Prostate gland (tissue), 2 donors: ENCODE measurements at regions not wholly inside any gene's neighbourhood (a gene's known extent, or its start where the extent isn't known, plus 50 kb on each side); places are given as distances from the start of the nearest gene placed in this dataset.

Experiments
- DNase-seq: peaks from one replicate; pipeline ENCODE4 v3.0.0-alpha.2; 2019; ENCODE audit warnings: low spot score
- H3K27ac ChIP-seq, 2 donors: fragments of 200-600 bp; sonication (generic); 2 replicates each; pipeline ENCODE4 v1.5.1; 2017 to 2019
- H3K27me3 ChIP-seq: fragments of 200-600 bp; sonication (generic); replicated peaks from 2 replicates; pipeline ENCODE4 v1.5.1; 2019; ENCODE audit not compliant: insufficient read depth
- H3K36me3 ChIP-seq, 2 donors: fragments of 200-600 bp; sonication (generic); 1 replicate in 1 of 2; 2 replicates in 1 of 2; pipeline versions ENCODE4 v1.5.1 to v1.8.1; 2017 to 2019
- H3K4me1 ChIP-seq: fragments of 200-600 bp; sonication (generic); replicated peaks from 2 replicates; pipeline ENCODE4 v1.5.1; 2019
- H3K4me3 ChIP-seq, 2 donors: fragments of 200-600 bp; sonication (generic); 2 replicates each; pipeline ENCODE4 v1.5.1; 2017 to 2019
- H3K9me3 ChIP-seq: fragments of 200-600 bp; sonication (generic); 2 replicates; pipeline ENCODE4 v1.5.1; 2017
- POLR2A ChIP-seq: fragments of 450-650 bp; IDR thresholded peaks from one replicate; pipeline ENCODE4 v1.6.1; 2016; ENCODE audit warnings: antibody characterized with exemption, mild to moderate bottlenecking
- POLR2AphosphoS5 ChIP-seq: sonication (generic); formaldehyde crosslinking; IDR thresholded peaks from one replicate; pipeline ENCODE4 v1.6.1; 2017; ENCODE audit warnings: antibody characterized with exemption
- WGBS: methylation state at CpG from one replicate; pipeline ENCODE4 v1.1.5; 2018; 5-methylcytosine and 5-hydroxymethylcytosine counted together
- intact Hi-C: fragments of 100-400 bp; cut with DNase I; formaldehyde crosslinking; loops from one replicate; pipeline ENCODE4 v1.14.2; 2022
- TF ChIP-seq, protein P1 (sequence below), 4 experiments: fragments of 200-600 bp in 2 of 4; fragments of 450-650 bp in 2 of 4; sonication (generic) in 2 of 4; IDR thresholded peaks; 1 replicate in 3 of 4; 2 replicates in 1 of 4; pipeline ENCODE4 v1.5.1; 2016 to 2019; ENCODE audit warnings: antibody characterized with exemption in 4 of 4, mild to moderate bottlenecking in 2 of 4, moderate library complexity in 2 of 4

DNA sequence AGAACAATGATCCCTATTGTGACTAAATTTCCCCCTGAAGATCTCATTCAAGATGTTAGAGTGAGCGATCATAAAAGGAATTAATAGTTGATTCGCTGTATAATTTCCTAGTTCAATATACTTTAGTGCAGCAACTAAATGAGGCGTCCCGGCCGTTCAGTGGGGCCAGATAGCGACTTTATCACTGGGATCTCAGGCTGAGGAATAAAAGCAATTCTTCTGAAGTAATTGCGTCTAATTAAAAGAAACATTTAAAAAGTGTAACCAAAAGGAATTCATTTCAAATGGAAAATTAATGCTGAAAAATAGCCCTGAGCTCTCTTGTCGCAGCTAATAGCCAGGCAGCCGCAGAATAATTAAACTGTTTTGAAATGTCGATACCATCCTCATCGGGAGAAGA lies 82.2 kb upstream of the TOP1 start:
- H3K4me1 ChIP-seq: no peaks in the 10 kb centered on the region
- TF ChIP-seq POLR2AphosphoS5 (no peak), POLR2A (no peak)
- TF ChIP-seq, protein P1, sequence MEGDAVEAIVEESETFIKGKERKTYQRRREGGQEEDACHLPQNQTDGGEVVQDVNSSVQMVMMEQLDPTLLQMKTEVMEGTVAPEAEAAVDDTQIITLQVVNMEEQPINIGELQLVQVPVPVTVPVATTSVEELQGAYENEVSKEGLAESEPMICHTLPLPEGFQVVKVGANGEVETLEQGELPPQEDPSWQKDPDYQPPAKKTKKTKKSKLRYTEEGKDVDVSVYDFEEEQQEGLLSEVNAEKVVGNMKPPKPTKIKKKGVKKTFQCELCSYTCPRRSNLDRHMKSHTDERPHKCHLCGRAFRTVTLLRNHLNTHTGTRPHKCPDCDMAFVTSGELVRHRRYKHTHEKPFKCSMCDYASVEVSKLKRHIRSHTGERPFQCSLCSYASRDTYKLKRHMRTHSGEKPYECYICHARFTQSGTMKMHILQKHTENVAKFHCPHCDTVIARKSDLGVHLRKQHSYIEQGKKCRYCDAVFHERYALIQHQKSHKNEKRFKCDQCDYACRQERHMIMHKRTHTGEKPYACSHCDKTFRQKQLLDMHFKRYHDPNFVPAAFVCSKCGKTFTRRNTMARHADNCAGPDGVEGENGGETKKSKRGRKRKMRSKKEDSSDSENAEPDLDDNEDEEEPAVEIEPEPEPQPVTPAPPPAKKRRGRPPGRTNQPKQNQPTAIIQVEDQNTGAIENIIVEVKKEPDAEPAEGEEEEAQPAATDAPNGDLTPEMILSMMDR (IDR thresholded peaks at IDR 0.05): no peak
- no peaks in the 10 kb centered on the region for H3K36me3 ChIP-seq
- H3K27me3 ChIP-seq: no peaks in the 10 kb centered on the region
- H3K27ac ChIP-seq: no peak overlapping the region
- intact Hi-C loops: no loop called here
- H3K4me3 ChIP-seq: no peak overlapping the region
- no peaks in the 10 kb centered on the region for H3K9me3 ChIP-seq
- 57% methylated on average over 11 of the region's 11 CpGs for WGBS
- DNase-seq: no peak

GRCh38 chr20:40948465-40949267 lies 80.0 kb upstream of the TOP1 start:
- TF ChIP-seq POLR2AphosphoS5: no peak
- H3K4me3 ChIP-seq: no peak overlapping the region
- H3K27ac ChIP-seq: no peak overlapping the region
- intact Hi-C loops: no loop called here
- 75% methylated on average over 8 of the region's 8 CpGs for WGBS
- H3K9me3 ChIP-seq: no peaks in the 10 kb centered on the region
- no peaks in the 10 kb centered on the region for H3K27me3 ChIP-seq
- H3K36me3 ChIP-seq: no peaks in the 10 kb centered on the region
- no peaks in the 10 kb centered on the region for H3K4me1 ChIP-seq
- DNase-seq: no peak

DNA sequence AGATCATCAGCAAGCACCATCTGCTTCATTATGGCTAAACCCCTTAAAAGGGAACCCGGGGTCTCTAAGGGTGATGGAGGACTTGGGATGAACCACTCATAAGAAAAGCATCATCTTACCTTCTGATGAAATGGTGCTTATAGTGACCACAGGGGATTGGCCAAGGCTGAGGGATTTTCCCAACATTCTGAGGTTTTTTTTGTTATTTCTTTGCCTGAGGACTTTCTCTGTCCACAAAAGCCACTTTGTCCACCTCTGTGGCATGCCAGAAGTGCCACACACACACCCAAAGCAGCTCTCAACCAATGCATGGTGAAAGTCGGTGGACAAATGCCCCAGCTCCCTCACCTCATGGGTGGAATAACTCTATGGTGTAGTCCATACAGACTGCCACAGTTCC lies 79.3 kb upstream of the TOP1 start:
- intact Hi-C loops: no loop called here
- H3K27ac ChIP-seq: no peak overlapping the region
- WGBS: 77% methylated on average over 2 of the region's 2 CpGs

DNA sequence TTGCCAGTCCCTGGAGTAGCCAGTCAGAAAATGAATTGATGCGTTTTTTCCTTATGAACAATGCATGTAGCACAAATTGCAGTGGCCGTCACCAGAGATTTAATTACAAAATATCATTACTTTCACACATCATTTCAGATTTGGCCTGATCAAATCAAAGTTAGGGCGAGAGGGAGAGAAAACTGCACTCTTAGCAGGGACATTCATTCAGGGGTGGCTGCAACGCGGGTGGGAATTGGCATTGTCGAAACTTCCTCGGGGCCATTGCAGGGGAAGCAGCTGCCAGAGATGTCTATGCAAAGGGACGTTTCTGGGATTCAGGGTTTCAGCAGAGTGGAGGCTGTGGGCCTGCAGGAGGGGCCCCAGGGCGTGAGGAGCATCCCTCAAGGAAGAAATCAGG lies 76.5 kb upstream of the TOP1 start:
- intact Hi-C loops: no loop called here

More for the DNA sequence above, 79.3 kb upstream of the TOP1 start:
- Histone ChIP-seq H3K9me3 (no peaks in the 10 kb centered on the region), H3K4me1 (no peaks in the 10 kb centered on the region), H3K27me3 (no peaks in the 10 kb centered on the region), H3K4me3 (no peak overlapping the region), H3K36me3 (no peaks in the 10 kb centered on the region)
- TF ChIP-seq POLR2A (no peak), POLR2AphosphoS5 (no peak)
- TF ChIP-seq, protein P1 (IDR thresholded peaks at IDR 0.05): no peak
- no peak for DNase-seq

DNA sequence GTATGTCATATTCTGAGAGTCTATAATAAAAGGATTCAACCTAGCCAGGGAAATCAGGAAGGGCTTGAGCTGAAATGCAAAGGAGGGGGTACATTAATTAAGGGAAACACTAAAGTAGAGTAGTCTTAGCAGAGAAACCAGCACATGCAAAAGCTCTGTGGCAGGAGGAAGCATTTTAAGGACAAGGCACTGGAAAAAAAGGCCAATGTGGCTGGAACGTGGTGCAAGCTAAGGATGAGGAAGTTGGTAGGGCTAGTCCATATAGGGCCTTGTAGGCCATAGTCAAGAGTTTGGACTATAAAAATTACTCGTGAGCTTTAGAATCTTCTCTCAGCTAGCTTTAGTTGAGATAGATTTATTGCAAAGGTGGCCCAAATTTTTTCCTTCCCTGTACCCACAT lies 75.2 kb upstream of the TOP1 start:
- DNase-seq: no peak
- no peak for TF ChIP-seq POLR2AphosphoS5
- TF ChIP-seq, protein P1 (IDR thresholded peaks at IDR 0.05): no peak
- TF ChIP-seq POLR2A: no peak
- H3K36me3 ChIP-seq: no peaks in the 10 kb centered on the region
- H3K4me3 ChIP-seq: no peak overlapping the region
- H3K27me3 ChIP-seq: no peaks in the 10 kb centered on the region
- WGBS: 91% methylated on average over 2 of the region's 2 CpGs
- H3K9me3 ChIP-seq: no peaks in the 10 kb centered on the region
- intact Hi-C loops: no loop called here
- no peaks in the 10 kb centered on the region for H3K4me1 ChIP-seq
- H3K27ac ChIP-seq: no peak overlapping the region

More for the DNA sequence above, 76.5 kb upstream of the TOP1 start:
- Histone ChIP-seq H3K36me3 (no peaks in the 10 kb centered on the region), H3K27me3 (no peaks in the 10 kb centered on the region), H3K27ac (no peak overlapping the region), H3K4me3 (no peak overlapping the region), H3K4me1 (no peaks in the 10 kb centered on the region), H3K9me3 (no peaks in the 10 kb centered on the region)
- no peak for DNase-seq
- TF ChIP-seq POLR2AphosphoS5: no peak
- no peak for TF ChIP-seq POLR2A
- TF ChIP-seq, protein P1 (IDR thresholded peaks at IDR 0.05): no peak
- WGBS: 54% methylated on average over 9 of the region's 9 CpGs
